GM12878 (cell line): ENCODE measurements at regions not wholly inside any gene's neighbourhood (a gene's known extent, or its start where the extent isn't known, plus 50 kb on each side); places are given as distances from the start of the nearest gene placed in this dataset.
"Not testable (repeated sequence)": the region's sequence is repeated elsewhere in the genome, so short reads cannot be mapped to it uniquely, and the experiment has no call there.

Experiments
- ATAC-seq: fragments of 200-7000 bp; cut with Tn5 transposase; 3 replicates; pipeline ENCODE4 v1.9.1; 2020; ENCODE audit warnings: mild to moderate bottlenecking, moderate library complexity
- BruUV-seq: library from RNA; stranded (reverse); fragments of 400-500 nt; replicated peaks from 2 replicates; lab custom pipeline; 2021; lab: Mats Ljungman, UMichigan
- CTCF ChIA-PET: fragments of 300-600 bp; sonication (Branson Sonifier 250); formaldehyde crosslinking; extraction: SDS; loops from one replicate; lab custom pipeline; 2021; ENCODE audit warnings: inconsistent platforms; lab: Yijun Ruan, JAX
- POLR2A ChIA-PET: fragments of 350-600 bp; formaldehyde crosslinking; extraction: SDS; loops from one replicate; lab custom pipeline; 2021; ENCODE audit warnings: inconsistent platforms; lab: Charles Lee
- RAD21 ChIA-PET: fragments of 300-600 bp; sonication (Branson Sonifier 250); formaldehyde crosslinking; loops from one replicate; lab custom pipeline; 2023; ENCODE audit warnings: antibody characterized with exemption; ENCODE audit not compliant: unreplicated experiment; lab: Charles Lee
- SMC1A ChIA-PET: fragments of 300-600 bp; sonication (Branson Sonifier 250); formaldehyde crosslinking; loops from one replicate; lab custom pipeline; 2023; ENCODE audit not compliant: unreplicated experiment, uncharacterized antibody; lab: Charles Lee
- DNase-seq: peaks from one replicate; pipeline ENCODE4 v3.0.0-alpha.2; 2011; ENCODE audit warnings: low read depth, low spot score
- FAIRE-seq: peaks from 3 replicates; lab custom pipeline; 2011; peaks lifted over from hg19 to GRCh38; lab: Jason Lieb, UNC
- H2AFZ ChIP-seq: 2 replicates; pipeline ENCODE4 v1.6.0; 2011; ENCODE audit warnings: low read depth, low read length, control low read depth; ENCODE audit not compliant: control insufficient read depth
- H3K27ac ChIP-seq: 2 replicates; pipeline ENCODE4 v1.5.1; 2011; ENCODE audit warnings: control low read depth; ENCODE audit not compliant: control insufficient read depth, insufficient read depth
- H3K27me3 ChIP-seq, 2 experiments: replicated peaks in 1 of 2; 2 replicates each; pipeline versions ENCODE4 v1.6.0 to v1.6.1; 2011; ENCODE audit warnings: low read length in 1 of 2; ENCODE audit not compliant: control insufficient read depth in 2 of 2, insufficient read depth in 2 of 2
- H3K36me3 ChIP-seq, 2 experiments: 2 replicates each; pipeline ENCODE4 v1.5.1; 2011; ENCODE audit warnings: low read length in 1 of 2; ENCODE audit not compliant: control insufficient read depth in 2 of 2, insufficient read depth in 2 of 2
- H3K4me1 ChIP-seq: 2 replicates; pipeline ENCODE4 v1.6.1; 2011; ENCODE audit warnings: mild to moderate bottlenecking, low read length, moderate library complexity, mixed read lengths; ENCODE audit not compliant: control insufficient read depth, insufficient read depth
- H3K4me2 ChIP-seq: 2 replicates; pipeline ENCODE4 v1.6.0; 2011; ENCODE audit warnings: control low read depth; ENCODE audit not compliant: control insufficient read depth, insufficient read depth
- H3K4me3 ChIP-seq: fragments of 200-600 bp; sonication (generic); 2 replicates; pipeline ENCODE4 v1.5.1; 2016
- H3K79me2 ChIP-seq: 2 replicates; pipeline ENCODE4 v1.6.0; 2011; ENCODE audit warnings: low read length; ENCODE audit not compliant: control insufficient read depth, insufficient read depth
- H3K9ac ChIP-seq: 2 replicates; pipeline ENCODE4 v1.8.0; 2011; ENCODE audit warnings: low read length, control low read depth, mixed read lengths; ENCODE audit not compliant: control insufficient read depth, insufficient read depth
- H3K9me3 ChIP-seq: replicated peaks from 3 replicates; pipeline ENCODE4 v1.5.1; 2011; ENCODE audit warnings: mild to moderate bottlenecking, low read length; ENCODE audit not compliant: control insufficient read depth, insufficient read depth
- H4K20me1 ChIP-seq: 2 replicates; pipeline ENCODE4 v1.6.0; 2011; ENCODE audit not compliant: control insufficient read depth, insufficient read depth
- BRCA1 ChIP-seq: IDR thresholded peaks from 2 replicates; pipeline ENCODE4 v1.6.1; 2011; ENCODE audit warnings: low read depth, low read length, improper control_type of control experiment
- CHD1 ChIP-seq: IDR thresholded peaks from 2 replicates; pipeline ENCODE4 v1.6.1; 2012; ENCODE audit warnings: low read depth, low read length, improper control_type of control experiment
- CREB1 ChIP-seq: IDR thresholded peaks from 2 replicates; pipeline ENCODE4 v1.6.1; 2012; ENCODE audit warnings: low read depth, mild to moderate bottlenecking, inconsistent platforms
- CUX1 ChIP-seq: IDR thresholded peaks from 2 replicates; pipeline ENCODE4 v1.6.1; 2012; ENCODE audit warnings: improper control_type of control experiment, low read depth, low read length; ENCODE audit not compliant: insufficient replicate concordance
- EZH2 ChIP-seq: IDR thresholded peaks from 2 replicates; pipeline ENCODE4 v1.6.1; 2012; ENCODE audit warnings: low read depth, mild to moderate bottlenecking, control low read depth, inconsistent platforms, low read length, borderline replicate concordance; ENCODE audit not compliant: control insufficient read depth
- HDAC2 ChIP-seq: fragments of 200-600 bp; sonication (generic); IDR thresholded peaks from 2 replicates; pipeline ENCODE4 v1.6.1; 2017
- NFXL1 ChIP-seq: fragments of 450-650 bp; IDR thresholded peaks from 2 replicates; pipeline ENCODE4 v1.6.1; 2017; ENCODE audit warnings: antibody characterized with exemption, mild to moderate bottlenecking, borderline replicate concordance
- NR2F1 ChIP-seq: fragments of 450-650 bp; conservative IDR thresholded peaks from 2 replicates; pipeline ENCODE4 v1.6.1; 2017; ENCODE audit warnings: mild to moderate bottlenecking
- PML ChIP-seq: IDR thresholded peaks from 2 replicates; pipeline ENCODE4 v1.6.1; 2012; ENCODE audit warnings: low read length, inconsistent platforms
- POLR2AphosphoS2 ChIP-seq: IDR thresholded peaks from 2 replicates; pipeline ENCODE4 v1.6.1; 2011; ENCODE audit warnings: low read depth, mild to moderate bottlenecking, low read length, improper control_type of control experiment, moderate library complexity
- SIX5 ChIP-seq: IDR thresholded peaks from 2 replicates; pipeline ENCODE4 v1.6.1; 2011; ENCODE audit warnings: mild to moderate bottlenecking, low read depth, low read length, moderate library complexity; ENCODE audit not compliant: severe bottlenecking
- SUZ12 ChIP-seq: fragments of 200-600 bp; sonication (generic); IDR thresholded peaks from one replicate; pipeline ENCODE4 v1.6.1; 2018; ENCODE audit warnings: antibody characterized with exemption, mild to moderate bottlenecking; ENCODE audit not compliant: unreplicated experiment
- TCF12 ChIP-seq: IDR thresholded peaks from 2 replicates; pipeline ENCODE4 v1.6.1; 2011; ENCODE audit warnings: low read depth, mild to moderate bottlenecking, low read length
- WRNIP1 ChIP-seq: IDR thresholded peaks from 2 replicates; pipeline ENCODE4 v1.6.1; 2011; ENCODE audit warnings: low read depth, low read length, improper control_type of control experiment, borderline replicate concordance
- ZSCAN29 ChIP-seq: fragments of 450-650 bp; IDR thresholded peaks from 2 replicates; pipeline ENCODE4 v1.6.1; 2017; ENCODE audit warnings: mild to moderate bottlenecking, moderate library complexity
- WGBS: methylation state at CpG from one replicate; pipeline ENCODE4 v1.1.6; 2016; ENCODE audit warnings: low lambda C conversion rate; ENCODE audit not compliant: insufficient replicate concordance, insufficient coverage; ENCODE audit errors: missing lambda C conversion rate; 5-methylcytosine and 5-hydroxymethylcytosine counted together
- in situ Hi-C: fragments of 300-500 bp; cut with MboI; formaldehyde crosslinking; loops from 9 replicates; pipeline ENCODE4 v1.14.3; 2018; ENCODE audit warnings: mixed read lengths
- intact Hi-C: fragments of 100-400 bp; cut with micrococcal nuclease; formaldehyde crosslinking; loops from one replicate; pipeline ENCODE4 v1.14.2; 2022; ENCODE audit not compliant: unreplicated experiment

GRCh38 chr4:3634281-3634857 is 102.1 kb upstream of the LRPAP1 start:
- Histone ChIP-seq H3K36me3 (no peaks in the 10 kb centered on the region), H3K79me2 (no peaks in the 10 kb centered on the region), H3K4me2 (no peak overlapping the region), H3K4me1 (no peaks in the 10 kb centered on the region), H3K9me3 (no peaks in the 10 kb centered on the region), H3K4me3 (no peak overlapping the region), H3K27ac (no peak overlapping the region), H3K9ac (no peak overlapping the region), H4K20me1 (no peaks in the 10 kb centered on the region), H2AFZ (no peak overlapping the region), H3K27me3 (no peaks in the 10 kb centered on the region; a peak in 1 of 4 replicates)
- ATAC-seq (no peak), DNase-seq (no peak), FAIRE-seq (no peak)
- ChIA-PET SMC1A (no interaction called here), RAD21 (no interaction called here), CTCF (no interaction called here), POLR2A (no interaction called here)
- BruUV-seq: no TSS peak
- WGBS: 57% methylated on average over 17 of the region's 17 CpGs
- intact Hi-C loops: no loop called here
- in situ Hi-C loops: no loop called here
- TF ChIP-seq POLR2AphosphoS2 (no peak), WRNIP1 (no peak), NFXL1 (no peak), SUZ12 (no peak), CREB1 (no peak), SIX5 (no peak), CUX1 (no peak), TCF12 (no peak), HDAC2 (no peak), BRCA1 (no peak), PML (no peak), CHD1 (no peak), NR2F1 (no peak), ZSCAN29 (no peak), EZH2 (no peak)

- H2AFZ ChIP-seq, BruUV-seq, H3K36me3 ChIP-seq, H3K27ac ChIP-seq, intact Hi-C loops, SMC1A ChIA-PET, RAD21 ChIA-PET, POLR2A ChIA-PET, H3K4me3 ChIP-seq, H4K20me1 ChIP-seq, ATAC-seq, H3K4me2 ChIP-seq, H3K9ac ChIP-seq, FAIRE-seq, CTCF ChIA-PET, in situ Hi-C loops, H3K27me3 ChIP-seq, H3K9me3 ChIP-seq, H3K79me2 ChIP-seq, DNase-seq, H3K4me1 ChIP-seq: not testable (repeated sequence)
- 40% methylated on average over 6 of the region's 10 CpGs for WGBS
Measured at GRCh38 chr4:3633277-3633676, 101.1 kb upstream of the LRPAP1 start.
